MM.1S (cell line): ENCODE measurements at regions not wholly inside any gene's neighbourhood (a gene's known extent, or its start where the extent isn't known, plus 50 kb on each side); places are given as distances from the start of the nearest gene placed in this dataset.

ENCODE experiments used
- DNase-seq: peaks from one replicate; pipeline ENCODE4 v3.0.0-alpha.2; 2015
- H2AFZ ChIP-seq: fragments of 300-600 bp; sonication (generic); 2 replicates; pipeline ENCODE4 v1.6.0; 2016; ENCODE audit warnings: antibody characterized with exemption, low read length
- H3F3A ChIP-seq: fragments of 300-600 bp; sonication (generic); 2 replicates; pipeline ENCODE4 v1.6.1; 2016; ENCODE audit warnings: mild to moderate bottlenecking, antibody characterized with exemption, low read length, moderate library complexity, mixed read lengths; ENCODE audit not compliant: insufficient read depth
- H3K27ac ChIP-seq: fragments of 300-600 bp; sonication (generic); 2 replicates; pipeline ENCODE4 v1.5.1; 2016; ENCODE audit warnings: mild to moderate bottlenecking, low read length
- H3K27me3 ChIP-seq: fragments of 300-600 bp; sonication (generic); replicated peaks from 2 replicates; pipeline ENCODE4 v1.6.0; 2016; ENCODE audit warnings: low read length; ENCODE audit not compliant: insufficient read depth
- H3K36me3 ChIP-seq: fragments of 300-600 bp; sonication (generic); replicated peaks from 2 replicates; pipeline ENCODE4 v1.6.1; 2016; ENCODE audit warnings: mild to moderate bottlenecking, low read length, mixed read lengths; ENCODE audit not compliant: insufficient read depth
- H3K4me1 ChIP-seq: fragments of 300-600 bp; sonication (generic); 2 replicates; pipeline ENCODE4 v1.6.1; 2016; ENCODE audit warnings: low read length, mixed read lengths
- H3K4me2 ChIP-seq: fragments of 300-600 bp; sonication (generic); 2 replicates; pipeline ENCODE4 v1.6.0; 2016; ENCODE audit warnings: low read depth, low read length
- H3K4me3 ChIP-seq: fragments of 300-600 bp; sonication (generic); 2 replicates; pipeline ENCODE4 v1.5.1; 2016; ENCODE audit warnings: low read length, mixed read lengths
- H3K79me2 ChIP-seq: fragments of 300-600 bp; sonication (generic); 2 replicates; pipeline ENCODE4 v1.6.1; 2016; ENCODE audit warnings: mixed run types, low read length, mixed read lengths
- H3K9ac ChIP-seq: fragments of 300-600 bp; sonication (generic); 2 replicates; pipeline ENCODE4 v1.6.1; 2016; ENCODE audit warnings: low read length, mixed read lengths
- H3K9me2 ChIP-seq: fragments of 300-600 bp; sonication (generic); replicated peaks from 2 replicates; pipeline ENCODE4 v1.6.1; 2016; ENCODE audit warnings: mild to moderate bottlenecking, low read length, mixed read lengths; ENCODE audit not compliant: insufficient read depth
- H3K9me3 ChIP-seq: fragments of 300-600 bp; sonication (generic); replicated peaks from 2 replicates; pipeline ENCODE4 v1.6.1; 2016; ENCODE audit warnings: mild to moderate bottlenecking, low read length, mixed read lengths; ENCODE audit not compliant: insufficient read depth
- H4K20me1 ChIP-seq: fragments of 300-600 bp; sonication (generic); 2 replicates; pipeline ENCODE4 v1.6.1; 2016; ENCODE audit warnings: mild to moderate bottlenecking, low read length, moderate library complexity, mixed read lengths; ENCODE audit not compliant: insufficient read depth
- CTCF ChIP-seq: fragments of 300-600 bp; sonication (generic); IDR thresholded peaks from 2 replicates; pipeline ENCODE4 v1.5.1; 2016; ENCODE audit warnings: antibody characterized with exemption, low read length, mixed read lengths
- EZH2 ChIP-seq: fragments of 300-600 bp; sonication (generic); optimal IDR thresholded peaks from 2 replicates; pipeline ENCODE3; 2017; ENCODE audit warnings: low read depth, mild to moderate bottlenecking, antibody characterized with exemption, low read length, mixed read lengths
- EZH2phosphoT487 ChIP-seq: fragments of 300-600 bp; sonication (generic); IDR thresholded peaks from 2 replicates; pipeline ENCODE4 v1.6.1; 2018; ENCODE audit warnings: antibody characterized with exemption, low read length

- H3K4me1 ChIP-seq = no peaks in the 10 kb centered on the region
- H3K4me2 ChIP-seq = no peak overlapping the region
- DNase-seq = no peak
Observed at GRCh38 chr11:112597286-112597790, 336.7 kb upstream of the PLET1 start.

GRCh38 chr11:112599265-112599664 lies 338.6 kb upstream of the PLET1 start:
- Histone ChIP-seq H3K4me1 (no peaks in the 10 kb centered on the region), H3K4me2 (no peak overlapping the region), H3F3A (no peaks in the 10 kb centered on the region), H3K4me3 (no peak overlapping the region), H3K36me3 (no peaks in the 10 kb centered on the region), H3K27me3 (no peaks in the 10 kb centered on the region), H2AFZ (no peak overlapping the region), H3K27ac (no peak overlapping the region), H3K9ac (no peak overlapping the region), H3K9me3 (no peaks in the 10 kb centered on the region), H3K79me2 (no peaks in the 10 kb centered on the region), H3K9me2 (no peaks in the 10 kb centered on the region), H4K20me1 (no peaks in the 10 kb centered on the region)
- no peak for DNase-seq
- no peak for TF ChIP-seq CTCF
- TF ChIP-seq EZH2 = no peak
- TF ChIP-seq EZH2phosphoT487 = no peak

More at GRCh38 chr11:112597286-112597790, 336.7 kb upstream of the PLET1 start:
- H4K20me1 ChIP-seq = no peaks in the 10 kb centered on the region
- H3K36me3 ChIP-seq = no peaks in the 10 kb centered on the region
- no peaks in the 10 kb centered on the region for H3K9me2 ChIP-seq
- no peaks in the 10 kb centered on the region for H3K79me2 ChIP-seq
- TF ChIP-seq EZH2 (no peak), CTCF (no peak), EZH2phosphoT487 (no peak)
- H3K27ac ChIP-seq = no peak overlapping the region
- H2AFZ ChIP-seq = no peak overlapping the region
- H3F3A ChIP-seq = no peaks in the 10 kb centered on the region
- no peaks in the 10 kb centered on the region for H3K9me3 ChIP-seq
- H3K4me3 ChIP-seq = no peak overlapping the region
- no peak overlapping the region for H3K9ac ChIP-seq
- no peaks in the 10 kb centered on the region for H3K27me3 ChIP-seq

GRCh38 chr11:112599856-112600533 lies 339.3 kb upstream of the PLET1 start:
- no peaks in the 10 kb centered on the region for H3K4me1 ChIP-seq
- H3K9me3 ChIP-seq = no peaks in the 10 kb centered on the region
- H3K9ac ChIP-seq = no peak overlapping the region
- no peaks in the 10 kb centered on the region for H3K9me2 ChIP-seq
- no peak for DNase-seq
- H3K79me2 ChIP-seq = no peaks in the 10 kb centered on the region
- H2AFZ ChIP-seq = no peak overlapping the region
- no peak overlapping the region for H3K27ac ChIP-seq
- TF ChIP-seq CTCF = no peak
- TF ChIP-seq EZH2phosphoT487 = no peak
- H3K27me3 ChIP-seq = no peaks in the 10 kb centered on the region
- no peaks in the 10 kb centered on the region for H3F3A ChIP-seq
- H4K20me1 ChIP-seq = no peaks in the 10 kb centered on the region
- H3K36me3 ChIP-seq = no peaks in the 10 kb centered on the region
- H3K4me2 ChIP-seq = no peak overlapping the region
- no peak overlapping the region for H3K4me3 ChIP-seq
